HEK293T (cell line): ENCODE measurements at regions not wholly inside any gene's neighbourhood (a gene's known extent, or its start where the extent isn't known, plus 50 kb on each side); places are given as distances from the start of the nearest gene placed in this dataset.

ENCODE experiments used
- CTCF ChIA-PET: fragments of 350-600 bp; formaldehyde crosslinking; extraction: SDS; loops from one replicate; lab custom pipeline; 2021; ENCODE audit warnings: antibody characterized with exemption, inconsistent platforms; lab: Yijun Ruan, JAX
- POLR2A ChIA-PET: fragments of 350-600 bp; formaldehyde crosslinking; extraction: SDS; loops from one replicate; lab custom pipeline; 2020; ENCODE audit warnings: antibody characterized with exemption, inconsistent platforms; lab: Yijun Ruan, JAX
- DNase-seq: peaks from one replicate; pipeline ENCODE4 v3.0.0; 2012; ENCODE audit warnings: mixed read lengths; ENCODE audit errors: extremely low spot score
- ARNT ChIP-seq: fragments of 450-650 bp; IDR thresholded peaks from 2 replicates; pipeline ENCODE4 v1.6.1; 2017; ENCODE audit warnings: mild to moderate bottlenecking
- BHLHE40 ChIP-seq: fragments of 450-650 bp; IDR thresholded peaks from 2 replicates; pipeline ENCODE4 v1.6.1; 2016; ENCODE audit warnings: mild to moderate bottlenecking, moderate library complexity, borderline replicate concordance
- CTBP1 ChIP-seq: fragments of 450-650 bp; IDR thresholded peaks from 2 replicates; pipeline ENCODE4 v1.6.1; 2016; ENCODE audit warnings: borderline replicate concordance
- ELF4 ChIP-seq: fragments of 450-650 bp; IDR thresholded peaks from 2 replicates; pipeline ENCODE4 v1.6.1; 2017; ENCODE audit warnings: antibody characterized with exemption
- FOXA1 ChIP-seq: fragments of 450-650 bp; IDR thresholded peaks from 2 replicates; pipeline ENCODE4 v1.6.1; 2016; ENCODE audit warnings: mild to moderate bottlenecking
- FOXK2 ChIP-seq: fragments of 450-650 bp; IDR thresholded peaks from 2 replicates; pipeline ENCODE4 v1.6.1; 2016; ENCODE audit warnings: mild to moderate bottlenecking
- FOXM1 ChIP-seq: fragments of 450-650 bp; IDR thresholded peaks from 2 replicates; pipeline ENCODE4 v1.6.1; 2017; ENCODE audit warnings: mild to moderate bottlenecking, borderline replicate concordance
- HDGF ChIP-seq: fragments of 450-650 bp; IDR thresholded peaks from 2 replicates; pipeline ENCODE4 v1.6.1; 2017; ENCODE audit warnings: antibody characterized with exemption, borderline replicate concordance
- L3MBTL2 ChIP-seq: fragments of 450-650 bp; conservative IDR thresholded peaks from 2 replicates; pipeline ENCODE4 v1.6.1; 2016; ENCODE audit warnings: mild to moderate bottlenecking
- LEF1 ChIP-seq: fragments of 450-650 bp; IDR thresholded peaks from 2 replicates; pipeline ENCODE4 v1.6.1; 2017; ENCODE audit warnings: mild to moderate bottlenecking, borderline replicate concordance
- NFRKB ChIP-seq: fragments of 450-650 bp; IDR thresholded peaks from 2 replicates; pipeline ENCODE4 v1.6.1; 2016; ENCODE audit warnings: mild to moderate bottlenecking, moderate library complexity
- PKNOX1 ChIP-seq: fragments of 450-650 bp; IDR thresholded peaks from 2 replicates; pipeline ENCODE4 v1.6.1; 2016
- SP1 ChIP-seq: fragments of 450-650 bp; IDR thresholded peaks from 2 replicates; pipeline ENCODE4 v1.6.1; 2017
- SUZ12 ChIP-seq: fragments of 450-650 bp; IDR thresholded peaks from 2 replicates; pipeline ENCODE4 v1.6.1; 2016; ENCODE audit warnings: mild to moderate bottlenecking
- TARDBP ChIP-seq: fragments of 450-650 bp; IDR thresholded peaks from 2 replicates; pipeline ENCODE4 v1.6.1; 2016
- ZNF384 ChIP-seq: fragments of 450-650 bp; IDR thresholded peaks from 2 replicates; pipeline ENCODE4 v1.6.1; 2016

GRCh38 chr11:13141731-13142709, 132.9 kb downstream of the RASSF10 start:
- CTCF ChIA-PET, result no interaction called here
- POLR2A ChIA-PET, result no interaction called here
- no peak for DNase-seq
- no peak for TF ChIP-seq LEF1
- no peak for TF ChIP-seq L3MBTL2
- no peak for TF ChIP-seq PKNOX1
- TF ChIP-seq FOXM1, result no peak
- TF ChIP-seq SP1, result no peak
- TF ChIP-seq FOXK2, result no peak
- no peak for TF ChIP-seq FOXA1
- no peak for TF ChIP-seq TARDBP

- ChIA-PET CTCF (no interaction called here), POLR2A (no interaction called here)
- DNase-seq, result no peak
- TF ChIP-seq ARNT (no peak), HDGF (no peak), ZNF384 (no peak), FOXM1 (no peak), PKNOX1 (no peak), CTBP1 (no peak), BHLHE40 (no peak)
These were observed 133.9 kb upstream of the BMAL1 start for GRCh38 chr11:13143486-13144297.

- no peak for TF ChIP-seq PKNOX1
- TF ChIP-seq BHLHE40, result no peak
- no peak for DNase-seq
- POLR2A ChIA-PET, result no interaction called here
- CTCF ChIA-PET, result no interaction called here
These were observed 132.1 kb upstream of the BMAL1 start for GRCh38 chr11:13145461-13145860.

- no peak for DNase-seq
- ChIA-PET POLR2A (no interaction called here), CTCF (interaction anchor here (0.8 kb wide), 1 partner anchor 861 kb away, joined by 3 read pairs; no protein-coding TSS in a partner anchor)
- TF ChIP-seq BHLHE40 (no peak), LEF1 (no peak), L3MBTL2 (no peak), ZNF384 (no peak), ARNT (no peak), NFRKB (no peak), PKNOX1 (no peak), CTBP1 (no peak), FOXM1 (no peak), FOXK2 (no peak), ELF4 (no peak), FOXA1 (no peak), SP1 (no peak), SUZ12 (no peak), TARDBP (no peak), HDGF (no peak)
These were observed 127.6 kb upstream of the BMAL1 start for GRCh38 chr11:13149991-13150390.

GRCh38 chr11:13150487-13150886, 127.1 kb upstream of the BMAL1 start:
- ChIA-PET CTCF (interaction anchor here (0.8 kb wide), 1 partner anchor 862 kb away, joined by 3 read pairs; no protein-coding TSS in a partner anchor), POLR2A (no interaction called here)
- no peak for DNase-seq
- TF ChIP-seq ELF4 (no peak), NFRKB (no peak), ZNF384 (no peak), BHLHE40 (no peak), CTBP1 (no peak), L3MBTL2 (no peak), SP1 (no peak), FOXK2 (no peak), PKNOX1 (no peak), HDGF (no peak), LEF1 (no peak), SUZ12 (no peak), ARNT (no peak), FOXA1 (no peak)
